Trophoblast cell (in vitro differentiated cells and primary cell): ENCODE measurements at regions not wholly inside any gene's neighbourhood (a gene's known extent, or its start where the extent isn't known, plus 50 kb on each side); places are given as distances from the start of the nearest gene placed in this dataset.
"Not testable (repeated sequence)": the region's sequence is repeated elsewhere in the genome, so short reads cannot be mapped to it uniquely, and the experiment has no call there.

Experiments used
- DNase-seq, 2 donors: peaks; one replicate each; pipeline ENCODE4 v3.0.0-alpha.2; 2016
- H2AFZ ChIP-seq: 2 replicates; pipeline ENCODE4 v1.6.1; 2013; ENCODE audit warnings: low read length, moderate library complexity, mild to moderate bottlenecking; ENCODE audit not compliant: insufficient read depth, poor library complexity
- H2AK5ac ChIP-seq: 2 replicates; pipeline ENCODE4 v1.6.1; 2013; ENCODE audit warnings: mild to moderate bottlenecking, low read length
- H2BK120ac ChIP-seq: 2 replicates; pipeline ENCODE4 v1.6.1; 2013; ENCODE audit warnings: low read length, mild to moderate bottlenecking, moderate library complexity; ENCODE audit not compliant: insufficient read depth, poor library complexity
- H2BK12ac ChIP-seq: 2 replicates; pipeline ENCODE4 v1.6.1; 2013; ENCODE audit warnings: mild to moderate bottlenecking, low read length, moderate library complexity
- H2BK5ac ChIP-seq: 2 replicates; pipeline ENCODE4 v1.6.1; 2013; ENCODE audit warnings: low read length, low read depth, moderate library complexity, mild to moderate bottlenecking; ENCODE audit not compliant: poor library complexity
- H3K14ac ChIP-seq: 2 replicates; pipeline ENCODE4 v1.6.1; 2013; ENCODE audit warnings: mild to moderate bottlenecking, low read length
- H3K18ac ChIP-seq: 2 replicates; pipeline ENCODE4 v1.6.1; 2013; ENCODE audit warnings: mild to moderate bottlenecking, low read length
- H3K23ac ChIP-seq: 2 replicates; pipeline ENCODE4 v1.6.1; 2013; ENCODE audit warnings: low read length
- H3K27ac ChIP-seq: 2 replicates; pipeline ENCODE4 v1.5.1; 2013; ENCODE audit warnings: low read depth, mild to moderate bottlenecking, inconsistent platforms, low read length, moderate library complexity
- H3K27me3 ChIP-seq: 2 replicates; pipeline ENCODE4 v1.6.1; 2013; ENCODE audit warnings: inconsistent platforms, mild to moderate bottlenecking, low read length, moderate library complexity; ENCODE audit not compliant: insufficient read depth
- H3K36me3 ChIP-seq, 2 experiments: 1 replicate in 1 of 2; 2 replicates in 1 of 2; pipeline ENCODE4 v1.6.1; 2013; ENCODE audit warnings: low read length in 2 of 2, mild to moderate bottlenecking in 2 of 2, moderate library complexity in 1 of 2; ENCODE audit not compliant: insufficient read depth in 2 of 2, control insufficient read depth in 1 of 2
- H3K4ac ChIP-seq: 2 replicates; pipeline ENCODE4 v1.6.1; 2013; ENCODE audit warnings: low read depth, mild to moderate bottlenecking, low read length, moderate library complexity
- H3K4me1 ChIP-seq, 2 experiments: 1 replicate in 1 of 2; 2 replicates in 1 of 2; pipeline ENCODE4 v1.6.1; 2013; ENCODE audit warnings: low read length in 2 of 2, mild to moderate bottlenecking in 2 of 2, moderate library complexity in 1 of 2; ENCODE audit not compliant: insufficient read depth in 2 of 2, control insufficient read depth in 1 of 2
- H3K4me2 ChIP-seq: 2 replicates; pipeline ENCODE4 v1.6.1; 2013; ENCODE audit warnings: inconsistent platforms, mild to moderate bottlenecking, low read length, moderate library complexity
- H3K4me3 ChIP-seq: 2 replicates; pipeline ENCODE4 v1.5.1; 2013; ENCODE audit warnings: mild to moderate bottlenecking, low read depth, low read length, inconsistent platforms
- H3K79me1 ChIP-seq: one replicate; pipeline ENCODE4 v1.6.1; 2013; ENCODE audit warnings: low read length
- H3K79me2 ChIP-seq: 2 replicates; pipeline ENCODE4 v1.6.1; 2013; ENCODE audit warnings: low read length, mild to moderate bottlenecking; ENCODE audit not compliant: control insufficient read depth, insufficient read depth, poor library complexity
- H3K9ac ChIP-seq: 2 replicates; pipeline ENCODE4 v1.6.1; 2013; ENCODE audit warnings: mild to moderate bottlenecking, low read length
- H3K9me3 ChIP-seq: 2 replicates; pipeline ENCODE4 v1.6.1; 2013; ENCODE audit warnings: low read depth, mild to moderate bottlenecking, control low read depth, inconsistent platforms, low read length; ENCODE audit not compliant: insufficient read depth
- H4K12ac ChIP-seq: 2 replicates; pipeline ENCODE4 v1.6.1; 2013; ENCODE audit warnings: low read depth, mild to moderate bottlenecking, low read length, moderate library complexity
- H4K8ac ChIP-seq: 2 replicates; pipeline ENCODE4 v1.6.1; 2013; ENCODE audit warnings: low read depth, mild to moderate bottlenecking, low read length, moderate library complexity
- H4K91ac ChIP-seq: one replicate; pipeline ENCODE4 v1.6.1; 2013; ENCODE audit warnings: low read depth, mild to moderate bottlenecking, low read length, moderate library complexity
- WGBS: extraction: QIAGEN DNeasy Blood & Tissue Kit; methylation state at CpG from one replicate; pipeline ENCODE4 v1.1.7; 2013; ENCODE audit warnings: missing lambda C conversion rate; ENCODE audit not compliant: insufficient read length, insufficient coverage; ENCODE audit errors: extremely low coverage; 5-methylcytosine and 5-hydroxymethylcytosine counted together

DNA sequence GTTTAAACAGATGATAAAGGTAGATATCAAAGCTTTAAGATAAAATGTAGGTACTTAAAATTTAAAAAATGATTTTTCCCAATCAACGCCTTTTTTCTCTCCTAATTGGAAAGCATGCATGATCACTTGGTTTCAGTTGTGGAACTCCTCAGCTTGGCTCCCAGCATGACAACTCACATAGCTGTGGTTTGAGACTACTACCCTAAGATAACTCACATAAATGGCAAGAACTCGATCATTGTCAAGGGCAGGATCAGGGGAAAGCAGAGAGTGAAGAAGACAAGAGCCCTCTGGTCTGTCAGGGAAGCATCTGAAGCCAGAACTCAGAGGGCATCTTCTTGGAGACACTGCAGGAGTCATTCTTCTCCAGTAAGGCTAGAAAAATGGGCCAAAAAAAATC lies 516.7 kb downstream of the NTRK3 start:
- no peak overlapping the region for H3K4me2 ChIP-seq
- H2BK12ac ChIP-seq, result no peak overlapping the region
- WGBS, result no CpG with 5 or more reads among the region's 2 CpGs
- H3K18ac ChIP-seq, result no peak overlapping the region
- no peak overlapping the region for H4K8ac ChIP-seq
- no peaks in the 10 kb centered on the region for H3K79me2 ChIP-seq
- no peaks in the 10 kb centered on the region for H3K9me3 ChIP-seq
- H4K91ac ChIP-seq, result no peak overlapping the region
- H3K23ac ChIP-seq, result no peak overlapping the region
- no peak overlapping the region for H3K9ac ChIP-seq
- no peaks in the 10 kb centered on the region for H3K79me1 ChIP-seq
- no peak overlapping the region for H2AK5ac ChIP-seq
- no peaks in the 10 kb centered on the region for H3K36me3 ChIP-seq
- H4K12ac ChIP-seq, result no peak overlapping the region
- H3K27ac ChIP-seq, result no peak overlapping the region
- no peaks in the 10 kb centered on the region for H3K27me3 ChIP-seq
- H3K14ac ChIP-seq, result no peak overlapping the region
- H3K4me1 ChIP-seq, result peaks cover 0 to 2% of the 10 kb centered on the region in 2 experiments
- H3K4me3 ChIP-seq, result no peak overlapping the region
- no peak overlapping the region for H3K4ac ChIP-seq
- H2BK5ac ChIP-seq, result no peak overlapping the region
- H2BK120ac ChIP-seq, result no peak overlapping the region
- no peak for DNase-seq
- H2AFZ ChIP-seq, result no peak overlapping the region

DNA sequence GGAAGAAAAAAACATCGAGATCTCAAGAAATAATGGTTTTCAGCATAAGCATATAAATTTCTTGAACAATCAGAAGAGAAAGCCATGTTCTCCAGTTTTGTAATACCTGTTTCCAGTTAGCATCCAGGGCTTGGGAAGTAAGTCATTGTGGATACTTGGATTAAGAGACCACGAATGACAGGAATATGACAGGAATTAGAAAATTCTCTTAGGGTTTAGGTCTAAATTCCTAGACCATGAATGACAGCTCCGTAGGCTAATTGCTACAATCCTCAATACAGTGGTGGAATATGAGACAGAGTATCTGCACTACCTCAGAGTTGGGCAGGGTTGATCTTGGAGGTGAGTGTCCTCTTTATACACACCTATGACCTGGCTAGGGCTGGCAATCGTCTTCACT lies 517.5 kb downstream of the NTRK3 start:
- no peaks in the 10 kb centered on the region for H3K36me3 ChIP-seq
- no peak overlapping the region for H3K4ac ChIP-seq
- no peak overlapping the region for H2AFZ ChIP-seq
- H4K91ac ChIP-seq, result no peak overlapping the region
- H3K23ac ChIP-seq, result no peak overlapping the region
- no peak overlapping the region for H2BK12ac ChIP-seq
- no peak overlapping the region for H4K12ac ChIP-seq
- no peak overlapping the region for H4K8ac ChIP-seq
- H2BK5ac ChIP-seq, result no peak overlapping the region
- no peak overlapping the region for H3K9ac ChIP-seq
- H3K4me2 ChIP-seq, result no peak overlapping the region
- H3K9me3 ChIP-seq, result no peaks in the 10 kb centered on the region
- no peak overlapping the region for H3K14ac ChIP-seq
- H2AK5ac ChIP-seq, result no peak overlapping the region
- H3K79me1 ChIP-seq, result no peaks in the 10 kb centered on the region
- no peaks in the 10 kb centered on the region for H3K27me3 ChIP-seq
- no peak overlapping the region for H2BK120ac ChIP-seq
- no peak overlapping the region for H3K27ac ChIP-seq
- WGBS, result no CpG with 5 or more reads among the region's 4 CpGs
- H3K18ac ChIP-seq, result no peak overlapping the region
- H3K79me2 ChIP-seq, result no peaks in the 10 kb centered on the region
- peaks cover 0 to 2% of the 10 kb centered on the region in 2 experiments for H3K4me1 ChIP-seq
- peak; percentile 24 for DNase-seq
- H3K4me3 ChIP-seq, result no peak overlapping the region

DNA sequence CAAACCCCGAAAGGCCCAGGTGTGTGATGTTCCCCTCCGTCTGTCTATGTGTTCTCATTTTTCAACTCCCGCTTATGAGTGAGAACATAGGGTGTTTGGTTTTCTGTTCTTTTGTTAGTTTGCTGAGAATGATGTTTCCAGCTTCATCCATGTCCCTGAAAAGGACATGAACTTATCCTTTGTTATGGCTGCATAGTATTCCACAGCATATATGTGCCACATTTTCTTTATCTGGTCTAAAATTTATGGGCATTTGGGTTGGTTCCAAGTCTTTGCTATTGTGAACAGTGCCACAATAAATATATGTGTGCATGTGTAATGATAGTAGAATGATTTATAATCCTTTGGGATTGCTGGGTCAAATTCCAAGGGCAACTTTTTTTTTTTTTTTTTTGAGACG lies 519.1 kb downstream of the NTRK3 start:
- H2BK12ac ChIP-seq, H3K9ac ChIP-seq: not testable (repeated sequence)
- no CpG with 5 or more reads among the region's 4 CpGs for WGBS

DNA sequence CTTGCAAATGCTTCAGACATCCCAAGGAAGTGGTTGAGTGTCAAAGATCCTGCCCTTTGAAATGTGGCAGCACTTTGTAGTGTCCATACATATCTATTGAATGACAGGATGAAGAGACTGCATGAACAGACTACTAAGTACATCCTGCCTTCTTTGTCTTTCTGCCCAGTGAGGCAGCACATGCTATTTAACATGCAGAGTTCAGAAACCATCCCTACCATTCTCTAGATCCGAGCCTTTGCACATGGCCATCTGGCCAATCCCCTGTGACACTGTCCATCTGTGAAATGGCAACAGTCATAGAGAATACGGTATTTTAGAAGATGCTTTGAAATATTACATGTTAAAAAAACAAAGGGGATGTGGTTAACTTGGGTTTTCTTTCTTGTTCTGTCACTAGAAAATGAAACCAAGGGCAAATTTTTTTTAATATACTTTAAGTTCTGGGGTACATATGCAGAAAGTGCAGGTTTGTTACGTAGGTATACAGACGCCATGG lies 519.6 kb downstream of the NTRK3 start:
- no peak overlapping the region for H2BK12ac ChIP-seq
- no peak overlapping the region for H4K12ac ChIP-seq
- H3K4me1 ChIP-seq, result peaks cover 0 to 2% of the 10 kb centered on the region in 2 experiments
- no peak overlapping the region for H3K4me2 ChIP-seq
- H3K23ac ChIP-seq, result no peak overlapping the region
- H3K4me3 ChIP-seq, result no peak overlapping the region
- no peak overlapping the region for H4K91ac ChIP-seq
- no peak overlapping the region for H2BK120ac ChIP-seq
- H2BK5ac ChIP-seq, result no peak overlapping the region
- no peak overlapping the region for H2AFZ ChIP-seq
- H3K79me1 ChIP-seq, result no peaks in the 10 kb centered on the region
- H3K9ac ChIP-seq, result no peak overlapping the region
- no peak overlapping the region for H3K4ac ChIP-seq
- no peaks in the 10 kb centered on the region for H3K27me3 ChIP-seq
- no peak overlapping the region for H3K18ac ChIP-seq
- no peak overlapping the region for H3K14ac ChIP-seq
- H2AK5ac ChIP-seq, result no peak overlapping the region
- no peak overlapping the region for H4K8ac ChIP-seq
- H3K27ac ChIP-seq, result no peak overlapping the region
- H3K36me3 ChIP-seq, result no peaks in the 10 kb centered on the region
- no peaks in the 10 kb centered on the region for H3K79me2 ChIP-seq
- WGBS, result no CpG with 5 or more reads among the region's 4 CpGs
- no peak for DNase-seq
- peaks cover 2% of the 10 kb centered on the region for H3K9me3 ChIP-seq

More for the DNA sequence above, 519.1 kb downstream of the NTRK3 start:
- not testable (repeated sequence) for H2BK5ac ChIP-seq, DNase-seq, H3K4me3 ChIP-seq, H4K12ac ChIP-seq, H2AK5ac ChIP-seq, H3K4ac ChIP-seq, H3K79me1 ChIP-seq, H3K18ac ChIP-seq, H3K23ac ChIP-seq, H3K14ac ChIP-seq, H3K27me3 ChIP-seq, H4K8ac ChIP-seq, H2BK120ac ChIP-seq, H3K4me2 ChIP-seq, H3K36me3 ChIP-seq, H3K27ac ChIP-seq, H3K9me3 ChIP-seq, H4K91ac ChIP-seq, H2AFZ ChIP-seq, H3K79me2 ChIP-seq, H3K4me1 ChIP-seq
